ENCODE measurements at regions not wholly inside any gene's neighbourhood (a gene's known extent, or its start where the extent isn't known, plus 50 kb on each side); places are given as distances from the start of the nearest gene placed in this dataset.

DNA sequence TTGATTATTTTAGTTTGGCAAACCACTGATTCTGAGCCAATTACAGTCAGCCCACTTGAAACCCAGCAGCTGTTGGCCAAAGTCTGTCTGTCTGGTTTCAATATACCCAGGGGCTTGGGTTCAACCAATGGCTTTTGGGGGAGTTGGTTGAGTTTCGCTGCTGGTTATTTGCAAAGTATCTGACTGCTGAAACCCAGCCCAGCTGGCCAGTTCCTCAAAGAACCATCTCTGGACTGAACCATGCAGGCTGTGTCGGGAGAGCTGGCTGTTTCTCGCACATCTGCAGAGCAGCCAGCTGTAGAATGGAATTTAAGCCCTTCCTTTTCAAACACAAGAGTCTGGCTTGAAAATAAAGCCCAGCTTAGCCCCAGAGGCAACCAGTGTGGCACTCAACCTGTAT is 66.0 kb upstream of the PAX7 start:
- Histone ChIP-seq H3K4me3 (ENCODE audit: low read depth in 1 of 2, low read length in 2 of 2) (no peak overlapping the region), H3K36me3 (ENCODE audit: insufficient read depth, low read length) (no peaks in the 10 kb centered on the region), H3K9me3 (ENCODE audit: insufficient read depth, low read length, severe bottlenecking) (no peaks in the 10 kb centered on the region), H3K79me2 (ENCODE audit: insufficient read depth, low read length) (no peaks in the 10 kb centered on the region), H3K27ac (ENCODE audit: low read length) (no peak overlapping the region), H3K27me3 (ENCODE audit: insufficient read depth, low read length, poor library complexity) (peaks cover 17% of the 10 kb centered on the region), H4K20me1 (ENCODE audit: insufficient read depth, low read length) (no peaks in the 10 kb centered on the region), H2AFZ (ENCODE audit: low read depth, low read length) (no peak overlapping the region), H3K4me1 (ENCODE audit: insufficient read depth, low read length) (no peaks in the 10 kb centered on the region), H3K9ac (ENCODE audit: low read depth, low read length) (no peak overlapping the region), H3K4me2 (ENCODE audit: insufficient read depth, low read length) (no peak overlapping the region)
- ATAC-seq (ENCODE audit: insufficient read depth, low read depth) (no peak), DNase-seq (no peak)
- TF ChIP-seq, protein P1, sequence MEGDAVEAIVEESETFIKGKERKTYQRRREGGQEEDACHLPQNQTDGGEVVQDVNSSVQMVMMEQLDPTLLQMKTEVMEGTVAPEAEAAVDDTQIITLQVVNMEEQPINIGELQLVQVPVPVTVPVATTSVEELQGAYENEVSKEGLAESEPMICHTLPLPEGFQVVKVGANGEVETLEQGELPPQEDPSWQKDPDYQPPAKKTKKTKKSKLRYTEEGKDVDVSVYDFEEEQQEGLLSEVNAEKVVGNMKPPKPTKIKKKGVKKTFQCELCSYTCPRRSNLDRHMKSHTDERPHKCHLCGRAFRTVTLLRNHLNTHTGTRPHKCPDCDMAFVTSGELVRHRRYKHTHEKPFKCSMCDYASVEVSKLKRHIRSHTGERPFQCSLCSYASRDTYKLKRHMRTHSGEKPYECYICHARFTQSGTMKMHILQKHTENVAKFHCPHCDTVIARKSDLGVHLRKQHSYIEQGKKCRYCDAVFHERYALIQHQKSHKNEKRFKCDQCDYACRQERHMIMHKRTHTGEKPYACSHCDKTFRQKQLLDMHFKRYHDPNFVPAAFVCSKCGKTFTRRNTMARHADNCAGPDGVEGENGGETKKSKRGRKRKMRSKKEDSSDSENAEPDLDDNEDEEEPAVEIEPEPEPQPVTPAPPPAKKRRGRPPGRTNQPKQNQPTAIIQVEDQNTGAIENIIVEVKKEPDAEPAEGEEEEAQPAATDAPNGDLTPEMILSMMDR (IDR thresholded peaks at IDR 0.05; ENCODE audit: borderline replicate concordance, extremely low read depth, low read length, poor library complexity, severe bottlenecking): no peak
- no peak for TF ChIP-seq EZH2 (IDR thresholded peaks at IDR 0.05; ENCODE audit: borderline replicate concordance, low read depth, low read length, severe bottlenecking)

DNA sequence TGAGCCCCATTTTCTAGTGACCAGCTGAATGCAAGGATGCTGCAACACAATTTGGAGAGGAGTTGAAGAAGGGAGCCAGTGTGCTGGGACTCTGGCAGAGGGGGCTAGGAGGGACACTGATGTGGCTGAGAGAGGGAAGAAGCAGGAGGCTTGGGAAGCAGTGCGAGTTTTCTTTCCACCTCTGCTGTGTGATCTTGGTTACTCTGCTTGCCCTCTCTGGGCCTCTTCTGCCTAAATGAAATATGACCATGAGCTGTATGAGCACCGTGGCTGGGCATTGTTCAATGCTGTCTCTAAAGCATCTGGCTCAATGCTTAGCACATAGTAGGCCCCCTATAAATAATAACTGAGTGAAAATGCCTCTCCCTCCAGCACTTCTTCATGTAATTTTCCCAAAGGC is 65.3 kb upstream of the PAX7 start:
- TF ChIP-seq, protein P1 (IDR thresholded peaks at IDR 0.05; ENCODE audit: borderline replicate concordance, extremely low read depth, low read length, poor library complexity, severe bottlenecking): no peak
- no peak for TF ChIP-seq EZH2 (IDR thresholded peaks at IDR 0.05; ENCODE audit: borderline replicate concordance, low read depth, low read length, severe bottlenecking)
- DNase-seq (no peak), ATAC-seq (ENCODE audit: insufficient read depth, low read depth) (no peak)
- H3K9ac ChIP-seq (ENCODE audit: low read depth, low read length): no peak overlapping the region
- no peak overlapping the region for H3K4me3 ChIP-seq (ENCODE audit: low read depth in 1 of 2, low read length in 2 of 2)
- no peaks in the 10 kb centered on the region for H4K20me1 ChIP-seq (ENCODE audit: insufficient read depth, low read length)
- H3K27me3 ChIP-seq (ENCODE audit: insufficient read depth, low read length, poor library complexity): peaks cover 17% of the 10 kb centered on the region
- no peaks in the 10 kb centered on the region for H3K36me3 ChIP-seq (ENCODE audit: insufficient read depth, low read length)
- no peak overlapping the region for H3K4me2 ChIP-seq (ENCODE audit: insufficient read depth, low read length)
- H2AFZ ChIP-seq (ENCODE audit: low read depth, low read length): no peak overlapping the region
- H3K4me1 ChIP-seq (ENCODE audit: insufficient read depth, low read length): no peaks in the 10 kb centered on the region
- no peaks in the 10 kb centered on the region for H3K9me3 ChIP-seq (ENCODE audit: insufficient read depth, low read length, severe bottlenecking)
- H3K79me2 ChIP-seq (ENCODE audit: insufficient read depth, low read length): no peaks in the 10 kb centered on the region
- H3K27ac ChIP-seq (ENCODE audit: low read length): no peak overlapping the region

DNA sequence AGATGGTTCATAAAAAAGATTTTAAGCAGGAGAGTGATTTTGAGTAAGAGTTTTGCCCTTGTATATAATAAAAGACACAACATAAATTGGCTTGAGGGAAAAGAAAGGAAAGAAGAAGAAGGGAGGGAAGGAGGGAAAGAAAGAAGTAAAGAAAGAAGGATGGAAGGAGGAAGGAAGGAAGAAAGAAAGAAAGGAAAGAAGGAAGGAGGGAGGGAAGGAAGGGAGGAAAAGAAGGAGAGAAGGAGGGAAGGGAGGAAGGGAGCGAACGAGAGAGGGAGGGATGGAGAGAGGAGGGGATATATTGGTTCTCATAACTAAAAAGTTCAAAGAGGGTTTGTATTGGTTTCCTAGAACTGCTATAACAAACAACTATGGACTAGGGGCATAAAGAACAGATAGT is 62.2 kb upstream of the PAX7 start:
- Histone ChIP-seq H3K27me3 (ENCODE audit: insufficient read depth, low read length, poor library complexity) (peaks cover 9% of the 10 kb centered on the region), H3K79me2 (ENCODE audit: insufficient read depth, low read length) (no peaks in the 10 kb centered on the region), H2AFZ (ENCODE audit: low read depth, low read length) (no peak overlapping the region), H3K4me1 (ENCODE audit: insufficient read depth, low read length) (no peaks in the 10 kb centered on the region), H3K9me3 (ENCODE audit: insufficient read depth, low read length, severe bottlenecking) (no peaks in the 10 kb centered on the region), H3K4me3 (ENCODE audit: low read depth in 1 of 2, low read length in 2 of 2) (no peak overlapping the region), H4K20me1 (ENCODE audit: insufficient read depth, low read length) (no peaks in the 10 kb centered on the region), H3K4me2 (ENCODE audit: insufficient read depth, low read length) (no peak overlapping the region), H3K27ac (ENCODE audit: low read length) (no peak overlapping the region), H3K9ac (ENCODE audit: low read depth, low read length) (no peak overlapping the region), H3K36me3 (ENCODE audit: insufficient read depth, low read length) (no peaks in the 10 kb centered on the region)
- no peak for ATAC-seq (ENCODE audit: insufficient read depth, low read depth)
- no peak for TF ChIP-seq EZH2 (IDR thresholded peaks at IDR 0.05; ENCODE audit: borderline replicate concordance, low read depth, low read length, severe bottlenecking)
- TF ChIP-seq, protein P1 (IDR thresholded peaks at IDR 0.05; ENCODE audit: borderline replicate concordance, extremely low read depth, low read length, poor library complexity, severe bottlenecking): no peak
- DNase-seq: no peak

DNA sequence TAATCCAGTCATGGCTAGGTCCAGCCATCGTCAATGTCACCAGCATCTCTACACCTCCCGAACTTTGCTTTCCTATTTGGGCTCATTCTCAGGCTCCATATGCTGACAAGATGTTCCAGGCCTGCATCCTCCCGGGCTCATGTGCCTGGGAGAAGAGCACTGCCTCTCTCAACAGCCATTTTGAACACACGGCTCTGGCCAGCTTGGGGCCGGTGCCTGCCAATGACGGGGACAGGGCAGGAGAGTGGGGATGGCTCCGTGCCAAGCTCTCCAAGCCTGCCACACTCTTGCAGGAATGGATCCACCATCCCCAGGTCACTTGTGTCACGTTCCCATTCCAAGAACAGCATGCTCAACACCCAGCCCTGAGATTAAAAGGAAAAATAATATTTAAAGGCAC is 61.4 kb upstream of the PAX7 start:
- Histone ChIP-seq H3K36me3 (ENCODE audit: insufficient read depth, low read length) (no peaks in the 10 kb centered on the region), H4K20me1 (ENCODE audit: insufficient read depth, low read length) (no peaks in the 10 kb centered on the region), H3K27me3 (ENCODE audit: insufficient read depth, low read length, poor library complexity) (peaks cover 7% of the 10 kb centered on the region), H3K79me2 (ENCODE audit: insufficient read depth, low read length) (no peaks in the 10 kb centered on the region), H3K9ac (ENCODE audit: low read depth, low read length) (no peak overlapping the region), H3K4me1 (ENCODE audit: insufficient read depth, low read length) (no peaks in the 10 kb centered on the region), H3K27ac (ENCODE audit: low read length) (no peak overlapping the region), H2AFZ (ENCODE audit: low read depth, low read length) (no peak overlapping the region), H3K9me3 (ENCODE audit: insufficient read depth, low read length, severe bottlenecking) (no peaks in the 10 kb centered on the region), H3K4me2 (ENCODE audit: insufficient read depth, low read length) (no peak overlapping the region), H3K4me3 (ENCODE audit: low read depth in 1 of 2, low read length in 2 of 2) (no peak overlapping the region)
- DNase-seq: no peak
- no peak for TF ChIP-seq EZH2 (IDR thresholded peaks at IDR 0.05; ENCODE audit: borderline replicate concordance, low read depth, low read length, severe bottlenecking)
- TF ChIP-seq, protein P1 (IDR thresholded peaks at IDR 0.05; ENCODE audit: borderline replicate concordance, extremely low read depth, low read length, poor library complexity, severe bottlenecking): no peak
- no peak for ATAC-seq (ENCODE audit: insufficient read depth, low read depth)

All from DND-41 (cell line).